Fibroblast of skin of left quadriceps (primary cell): ENCODE measurements at regions not wholly inside any gene's neighbourhood (a gene's known extent, or its start where the extent isn't known, plus 50 kb on each side); places are given as distances from the start of the nearest gene placed in this dataset.

Source experiments
- DNase-seq, 2 experiments: peaks; one replicate each; pipeline ENCODE4 v3.0.0-alpha.2; 2013; ENCODE audit warnings: low read depth in 2 of 2

DNA sequence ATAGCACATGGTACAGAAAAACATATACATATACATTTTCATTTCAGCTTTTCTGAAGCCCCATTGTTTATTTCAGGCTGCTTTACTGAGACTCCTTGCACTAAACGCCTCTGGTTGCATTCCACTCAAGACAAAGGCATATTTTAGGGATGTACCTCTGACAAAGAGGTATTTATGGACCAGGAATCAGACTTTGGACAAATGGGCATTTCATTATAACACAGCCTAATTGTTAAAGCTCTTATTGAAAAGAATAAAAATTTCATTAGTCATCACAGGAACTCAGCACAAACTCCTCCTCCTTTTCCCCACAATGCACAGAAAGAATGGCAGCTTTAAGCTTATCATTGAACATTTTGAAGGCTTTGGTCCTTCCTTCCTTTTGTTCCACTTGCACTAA is 62.9 kb upstream of the UGT8 start:
- DNase-seq: no peak

DNA sequence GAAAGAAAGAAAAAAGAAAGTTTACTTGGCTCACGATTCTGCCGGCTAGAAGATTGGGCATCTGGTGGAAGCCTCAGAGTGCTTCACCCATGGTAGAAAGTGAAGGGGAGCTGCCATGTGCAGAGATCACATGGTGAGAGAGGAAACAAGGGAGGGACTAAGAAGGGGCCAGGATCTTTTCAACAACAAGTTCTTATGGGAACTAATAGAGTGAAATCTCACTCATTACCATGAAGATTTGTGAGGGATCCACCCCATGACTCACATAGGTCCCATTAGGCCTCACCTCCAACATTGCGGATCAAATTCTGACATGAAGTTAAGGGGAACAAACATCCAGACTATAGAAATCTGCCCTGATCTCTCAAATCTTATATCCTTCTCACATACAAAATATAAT is 61.3 kb upstream of the UGT8 start:
- no peak for DNase-seq

DNA sequence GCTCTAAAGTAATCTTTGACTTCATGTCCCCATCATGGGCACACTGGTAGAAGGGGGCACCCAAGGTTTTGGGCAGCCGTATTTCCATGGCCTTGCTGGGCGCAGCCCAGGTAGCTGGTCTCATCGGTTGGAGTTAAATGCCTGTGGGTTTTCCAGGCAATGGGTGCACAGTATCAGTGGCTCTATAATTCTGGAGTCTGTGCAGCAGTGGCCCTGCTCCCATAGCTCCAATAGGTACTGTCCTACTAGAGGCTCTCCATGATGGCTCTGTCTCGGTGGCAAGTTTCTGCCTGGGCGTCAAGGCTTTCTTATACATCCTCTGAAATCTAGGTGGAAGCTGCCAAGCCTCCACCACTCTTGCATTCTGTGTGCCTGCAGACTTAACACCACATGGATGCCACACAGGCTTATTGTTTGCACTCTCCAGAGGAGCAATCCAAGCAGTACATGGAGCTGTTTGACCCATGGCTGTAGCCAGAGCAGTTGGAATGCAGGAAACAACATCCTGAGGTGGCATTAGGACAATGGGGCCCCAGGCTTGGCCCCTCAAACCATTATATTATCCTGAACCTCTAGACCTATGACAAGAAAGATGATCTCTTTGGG is 60.5 kb upstream of the UGT8 start:
- no peak for DNase-seq

DNA sequence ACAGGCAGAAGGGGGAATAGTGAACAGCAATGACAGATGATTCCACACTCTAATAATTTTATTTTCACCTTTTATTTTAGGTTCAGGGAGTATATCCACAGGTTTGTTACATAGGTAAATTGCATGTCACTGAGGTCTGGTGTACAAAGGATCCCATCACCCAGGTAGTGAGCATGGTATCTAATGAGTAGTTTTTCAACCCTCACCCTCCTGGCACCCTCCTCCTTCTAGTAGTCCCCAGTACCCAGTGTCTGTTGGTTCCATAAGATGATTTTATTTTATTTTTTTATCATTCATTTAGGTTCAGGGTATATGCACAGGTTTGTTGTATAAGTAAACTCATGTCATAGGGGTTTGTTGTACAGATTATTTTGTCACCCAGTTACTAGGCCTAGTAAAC is 58.6 kb upstream of the UGT8 start:
- DNase-seq: no peak

DNA sequence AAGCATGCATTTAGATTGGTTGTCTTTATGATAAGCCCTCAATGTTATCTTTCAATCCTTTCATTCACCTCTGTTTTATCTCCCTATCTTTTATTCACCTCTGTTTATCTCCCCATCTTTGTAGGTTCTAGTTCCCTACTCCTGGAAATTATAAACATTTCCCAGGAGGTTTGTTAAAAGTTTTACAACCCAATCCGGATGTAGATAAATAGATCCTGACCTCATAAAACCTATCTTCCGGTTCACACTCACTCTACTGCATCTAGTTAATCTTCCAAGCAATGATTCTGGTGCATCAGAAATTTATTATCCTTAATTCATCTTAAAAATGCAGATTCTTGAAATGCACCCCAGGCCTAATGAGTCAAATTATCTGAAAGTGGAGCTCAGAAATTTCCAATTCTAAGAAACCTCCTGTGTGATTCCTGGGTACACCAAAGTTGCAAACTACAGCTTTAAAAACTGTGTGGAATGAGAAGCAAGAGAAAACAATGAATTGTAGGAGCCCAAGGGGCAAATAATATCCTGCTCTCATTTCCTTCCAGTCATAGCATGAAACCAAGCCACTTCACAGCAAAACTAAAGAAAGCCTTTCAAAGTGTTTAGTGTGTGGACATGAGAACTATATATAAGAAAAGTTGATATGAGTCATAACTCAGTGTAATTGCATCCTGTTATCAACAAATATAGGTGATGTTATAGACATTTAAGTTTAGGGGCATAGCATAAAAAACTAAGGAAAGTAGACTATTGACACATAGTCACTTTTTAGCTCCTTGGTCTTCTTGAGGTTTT is 51.1 kb upstream of the UGT8 start:
- DNase-seq: no peak
